ENCODE measurements at regions not wholly inside any gene's neighbourhood (a gene's known extent, or its start where the extent isn't known, plus 50 kb on each side); places are given as distances from the start of the nearest gene placed in this dataset.

GRCh38 chr5:82359272-82359671, 81.1 kb upstream of the RPS23 start:
- TF ChIP-seq, protein P1, sequence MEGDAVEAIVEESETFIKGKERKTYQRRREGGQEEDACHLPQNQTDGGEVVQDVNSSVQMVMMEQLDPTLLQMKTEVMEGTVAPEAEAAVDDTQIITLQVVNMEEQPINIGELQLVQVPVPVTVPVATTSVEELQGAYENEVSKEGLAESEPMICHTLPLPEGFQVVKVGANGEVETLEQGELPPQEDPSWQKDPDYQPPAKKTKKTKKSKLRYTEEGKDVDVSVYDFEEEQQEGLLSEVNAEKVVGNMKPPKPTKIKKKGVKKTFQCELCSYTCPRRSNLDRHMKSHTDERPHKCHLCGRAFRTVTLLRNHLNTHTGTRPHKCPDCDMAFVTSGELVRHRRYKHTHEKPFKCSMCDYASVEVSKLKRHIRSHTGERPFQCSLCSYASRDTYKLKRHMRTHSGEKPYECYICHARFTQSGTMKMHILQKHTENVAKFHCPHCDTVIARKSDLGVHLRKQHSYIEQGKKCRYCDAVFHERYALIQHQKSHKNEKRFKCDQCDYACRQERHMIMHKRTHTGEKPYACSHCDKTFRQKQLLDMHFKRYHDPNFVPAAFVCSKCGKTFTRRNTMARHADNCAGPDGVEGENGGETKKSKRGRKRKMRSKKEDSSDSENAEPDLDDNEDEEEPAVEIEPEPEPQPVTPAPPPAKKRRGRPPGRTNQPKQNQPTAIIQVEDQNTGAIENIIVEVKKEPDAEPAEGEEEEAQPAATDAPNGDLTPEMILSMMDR (IDR thresholded peaks at IDR 0.05; ENCODE audit: low read length), result no peak
- TF ChIP-seq EZH2 (optimal IDR thresholded peaks at IDR 0.05; ENCODE audit: low read depth, low read length) (no peak), EZH2phosphoT487 (IDR thresholded peaks at IDR 0.05; ENCODE audit: low read length) (no peak)

Measured in MM.1S (cell line).